ENCODE measurements at regions not wholly inside any gene's neighbourhood (a gene's known extent, or its start where the extent isn't known, plus 50 kb on each side); places are given as distances from the start of the nearest gene placed in this dataset.

GRCh38 chr16:80163339-80163738 is 377.5 kb upstream of the DYNLRB2 start:
- no peak for DNase-seq
- Mint-ChIP-seq H3K27me3 (no peaks in the 10 kb centered on the region), H3K27ac (no peak overlapping the region), H3K4me1 (no peaks in the 10 kb centered on the region), H3K9me3 (no peaks in the 10 kb centered on the region), H3K36me3 (no peaks in the 10 kb centered on the region), H3K4me3 (no peak overlapping the region)
- CTCF ChIA-PET, result no interaction called here

- Mint-ChIP-seq H3K27ac (no peak overlapping the region), H3K9me3 (no peaks in the 10 kb centered on the region), H3K27me3 (no peaks in the 10 kb centered on the region), H3K4me1 (no peaks in the 10 kb centered on the region), H3K4me3 (no peak overlapping the region), H3K36me3 (no peaks in the 10 kb centered on the region)
- DNase-seq, result no peak
- CTCF ChIA-PET, result no interaction called here
Measured at GRCh38 chr16:80161799-80162739, 378.7 kb upstream of the DYNLRB2 start.

- H3K27ac Mint-ChIP-seq, result no peak overlapping the region
- no peak for DNase-seq
- no peaks in the 10 kb centered on the region for H3K4me1 Mint-ChIP-seq
- H3K27me3 Mint-ChIP-seq, result no peaks in the 10 kb centered on the region
- CTCF ChIA-PET, result no interaction called here
- no peaks in the 10 kb centered on the region for H3K9me3 Mint-ChIP-seq
- no peaks in the 10 kb centered on the region for H3K36me3 Mint-ChIP-seq
- H3K4me3 Mint-ChIP-seq, result no peak overlapping the region
Measured at GRCh38 chr16:80158766-80159165, 382.0 kb upstream of the DYNLRB2 start.

- H3K27me3 Mint-ChIP-seq, result no peaks in the 10 kb centered on the region
- no peak overlapping the region for H3K27ac Mint-ChIP-seq
- no peaks in the 10 kb centered on the region for H3K9me3 Mint-ChIP-seq
- CTCF ChIA-PET, result no interaction called here
- no peak for DNase-seq
- H3K4me1 Mint-ChIP-seq, result no peaks in the 10 kb centered on the region
- no peak overlapping the region for H3K4me3 Mint-ChIP-seq
- no peaks in the 10 kb centered on the region for H3K36me3 Mint-ChIP-seq
Measured at GRCh38 chr16:80151722-80152111, 389.1 kb upstream of the DYNLRB2 start.

- Mint-ChIP-seq H3K27ac (no peak overlapping the region), H3K9me3 (no peaks in the 10 kb centered on the region), H3K36me3 (no peaks in the 10 kb centered on the region), H3K4me1 (no peaks in the 10 kb centered on the region), H3K27me3 (no peaks in the 10 kb centered on the region), H3K4me3 (no peak overlapping the region)
- no peak for DNase-seq
- CTCF ChIA-PET, result no interaction called here
Measured at GRCh38 chr16:80150978-80151721, 389.6 kb upstream of the DYNLRB2 start.

GRCh38 chr16:80148826-80149225 is 392.0 kb upstream of the DYNLRB2 start:
- no peaks in the 10 kb centered on the region for H3K4me1 Mint-ChIP-seq
- H3K27me3 Mint-ChIP-seq, result no peaks in the 10 kb centered on the region
- no peaks in the 10 kb centered on the region for H3K9me3 Mint-ChIP-seq
- no peak for DNase-seq
- H3K27ac Mint-ChIP-seq, result no peak overlapping the region
- H3K4me3 Mint-ChIP-seq, result no peak overlapping the region
- H3K36me3 Mint-ChIP-seq, result no peaks in the 10 kb centered on the region
- CTCF ChIA-PET, result no interaction called here

DNA sequence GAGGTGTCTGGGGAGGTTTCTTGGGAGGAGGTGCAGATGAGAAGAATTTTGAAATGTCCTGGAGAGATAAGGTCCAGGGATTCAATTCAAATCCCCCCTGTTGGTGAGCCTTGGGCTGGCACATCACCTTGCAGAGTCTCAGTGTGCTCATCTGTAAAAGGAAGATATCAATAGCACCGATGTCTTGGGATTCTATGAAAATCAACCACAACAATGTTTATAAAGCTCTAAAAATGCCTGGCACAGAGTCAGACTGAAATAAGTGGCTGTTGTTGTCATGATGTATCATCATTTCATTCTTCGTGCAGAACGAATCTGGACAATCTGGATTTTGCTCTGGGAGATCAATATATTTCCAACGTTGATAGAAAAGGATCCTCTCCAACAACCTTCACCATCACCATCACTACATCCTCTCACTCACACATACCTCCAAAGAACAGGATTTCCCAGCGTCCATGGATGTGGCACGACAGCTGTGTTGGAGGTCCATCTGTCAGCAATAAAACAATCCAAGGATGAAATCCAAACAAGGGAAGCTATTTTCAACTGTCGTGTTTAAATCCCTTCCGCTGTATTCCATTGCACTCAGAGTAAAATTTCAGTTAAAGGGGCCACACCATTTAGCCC is 393.7 kb upstream of the DYNLRB2 start:
- H3K9me3 Mint-ChIP-seq, result peaks cover 2% of the 10 kb centered on the region
- no peak for DNase-seq
- no peaks in the 10 kb centered on the region for H3K4me1 Mint-ChIP-seq
- no peak overlapping the region for H3K27ac Mint-ChIP-seq
- H3K36me3 Mint-ChIP-seq, result no peaks in the 10 kb centered on the region
- no peak overlapping the region for H3K4me3 Mint-ChIP-seq
- CTCF ChIA-PET, result no interaction called here
- no peaks in the 10 kb centered on the region for H3K27me3 Mint-ChIP-seq

DNA sequence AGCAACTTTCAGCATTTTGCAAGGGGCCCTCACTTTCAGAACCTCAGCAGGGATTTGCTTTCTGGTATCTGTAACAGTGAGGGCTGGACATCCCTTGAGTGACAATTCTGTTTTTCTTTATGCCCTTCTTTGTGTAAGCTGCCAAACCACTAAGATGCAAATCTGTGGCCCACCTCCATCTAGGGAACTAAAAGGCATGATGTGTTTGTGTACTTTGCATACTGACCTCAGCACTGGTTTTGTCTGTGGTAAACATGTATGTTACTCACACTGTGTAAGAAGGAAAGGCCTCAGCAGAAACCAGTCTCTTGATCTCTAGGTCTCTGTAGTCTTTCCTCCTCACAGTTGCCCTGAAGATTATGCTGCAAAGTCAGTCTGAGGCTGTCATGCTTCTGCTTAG is 396.6 kb upstream of the DYNLRB2 start:
- H3K27me3 Mint-ChIP-seq, result no peaks in the 10 kb centered on the region
- CTCF ChIA-PET, result no interaction called here
- no peak overlapping the region for H3K27ac Mint-ChIP-seq
- H3K36me3 Mint-ChIP-seq, result no peaks in the 10 kb centered on the region
- H3K4me3 Mint-ChIP-seq, result no peak overlapping the region
- no peaks in the 10 kb centered on the region for H3K4me1 Mint-ChIP-seq
- no peak for DNase-seq
- peaks cover 3% of the 10 kb centered on the region for H3K9me3 Mint-ChIP-seq

GRCh38 chr16:80142940-80143339 is 397.9 kb upstream of the DYNLRB2 start:
- Mint-ChIP-seq H3K4me1 (no peaks in the 10 kb centered on the region), H3K9me3 (peaks cover 3% of the 10 kb centered on the region), H3K4me3 (no peak overlapping the region), H3K36me3 (no peaks in the 10 kb centered on the region), H3K27ac (no peak overlapping the region), H3K27me3 (no peaks in the 10 kb centered on the region)
- DNase-seq, result no peak
- CTCF ChIA-PET, result no interaction called here

DNA sequence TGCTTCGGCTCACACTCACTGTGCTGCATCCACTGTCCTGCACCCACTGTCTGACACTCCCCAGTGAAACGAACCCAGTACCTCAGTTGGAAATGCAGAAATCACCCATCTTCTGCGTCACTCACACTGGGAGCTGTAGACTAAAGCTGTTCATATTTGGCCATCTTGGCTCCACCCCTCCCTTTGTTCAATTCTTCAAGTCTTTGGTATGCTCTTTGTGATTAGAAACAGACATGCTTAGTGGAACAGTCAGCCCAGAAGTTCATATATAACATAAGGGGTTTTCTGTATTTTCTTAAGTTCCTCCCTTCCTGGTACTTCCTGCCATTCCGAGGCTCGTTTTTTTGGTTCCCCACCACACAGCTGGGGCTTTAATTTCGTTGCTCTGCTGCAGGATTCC is 398.5 kb upstream of the DYNLRB2 start:
- Mint-ChIP-seq H3K4me1 (no peaks in the 10 kb centered on the region), H3K4me3 (no peak overlapping the region), H3K36me3 (no peaks in the 10 kb centered on the region), H3K9me3 (peaks cover 3% of the 10 kb centered on the region), H3K27ac (no peak overlapping the region), H3K27me3 (no peaks in the 10 kb centered on the region)
- no peak for DNase-seq
- CTCF ChIA-PET, result no interaction called here

- Mint-ChIP-seq H3K4me3 (no peak overlapping the region), H3K9me3 (no peaks in the 10 kb centered on the region), H3K27me3 (no peaks in the 10 kb centered on the region), H3K36me3 (no peaks in the 10 kb centered on the region), H3K4me1 (no peaks in the 10 kb centered on the region), H3K27ac (no peak overlapping the region)
- DNase-seq, result no peak
- CTCF ChIA-PET, result no interaction called here
Measured at GRCh38 chr16:80129791-80130190, 411.0 kb upstream of the DYNLRB2 start.

DNA sequence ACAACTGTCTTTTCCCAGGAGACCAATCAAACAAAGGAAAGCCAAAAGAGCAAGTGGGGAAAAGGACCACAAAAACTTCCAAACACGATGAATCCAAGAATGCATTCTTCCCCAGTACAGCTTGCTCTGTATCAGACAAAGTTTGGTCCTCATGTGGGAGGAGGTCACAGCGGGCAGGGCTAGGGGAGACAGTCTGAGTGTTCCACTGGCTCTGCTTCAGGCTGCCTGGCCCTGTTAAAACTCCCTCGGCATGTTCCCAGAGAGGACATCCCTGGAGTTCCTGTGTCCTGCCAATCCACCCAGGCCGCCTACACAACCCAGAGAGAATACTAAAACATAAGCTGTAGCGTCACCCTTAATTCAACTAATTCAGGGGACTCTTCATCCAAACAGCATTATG is 415.1 kb upstream of the DYNLRB2 start:
- CTCF ChIA-PET, result no interaction called here
- DNase-seq, result no peak
- H3K27ac Mint-ChIP-seq, result no peak overlapping the region
- no peak overlapping the region for H3K4me3 Mint-ChIP-seq
- no peaks in the 10 kb centered on the region for H3K27me3 Mint-ChIP-seq
- no peaks in the 10 kb centered on the region for H3K9me3 Mint-ChIP-seq
- H3K36me3 Mint-ChIP-seq, result no peaks in the 10 kb centered on the region
- H3K4me1 Mint-ChIP-seq, result no peaks in the 10 kb centered on the region

DNA sequence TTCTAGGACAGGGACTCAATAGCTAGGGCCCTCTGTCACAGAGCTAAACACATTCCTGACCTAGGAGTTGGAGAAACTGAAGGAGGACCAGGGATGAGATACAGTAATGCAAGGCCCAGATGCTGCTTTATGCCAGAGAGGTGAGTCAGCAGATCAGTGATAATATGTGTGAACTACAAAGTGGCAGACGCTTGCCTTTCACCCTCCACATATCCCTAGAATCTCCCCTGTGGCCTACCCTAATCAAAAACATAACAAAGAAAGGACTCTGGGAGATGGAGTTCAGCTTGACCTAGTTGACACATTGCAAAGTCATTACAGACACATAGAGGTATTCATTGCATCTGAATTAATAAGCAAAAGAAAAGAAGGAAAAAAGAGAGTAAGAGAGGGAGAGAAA is 417.6 kb upstream of the DYNLRB2 start:
- H3K27ac Mint-ChIP-seq, result no peak overlapping the region
- no peaks in the 10 kb centered on the region for H3K9me3 Mint-ChIP-seq
- H3K27me3 Mint-ChIP-seq, result no peaks in the 10 kb centered on the region
- H3K36me3 Mint-ChIP-seq, result no peaks in the 10 kb centered on the region
- no peak overlapping the region for H3K4me3 Mint-ChIP-seq
- no peak for DNase-seq
- CTCF ChIA-PET, result no interaction called here
- H3K4me1 Mint-ChIP-seq, result no peaks in the 10 kb centered on the region

DNA sequence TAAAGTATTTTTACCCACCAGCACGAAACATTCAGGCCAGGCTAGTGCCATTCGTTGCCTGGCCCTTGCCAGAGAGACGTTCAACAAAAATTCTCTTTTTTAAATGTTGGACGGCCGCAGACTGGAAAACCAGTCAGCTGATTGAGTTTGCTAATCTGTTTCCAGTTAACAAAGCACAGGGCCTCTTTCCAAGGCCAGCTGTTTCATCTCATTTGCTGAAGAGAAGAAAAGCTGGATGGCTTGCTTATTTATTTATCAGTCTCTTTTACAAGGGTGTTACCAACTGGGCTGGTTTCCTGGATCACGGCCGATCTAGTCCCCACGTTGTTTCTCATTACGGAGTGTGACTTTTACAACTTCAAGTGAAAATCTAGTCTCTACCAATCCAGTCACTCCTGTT is 418.7 kb upstream of the DYNLRB2 start:
- H3K27ac Mint-ChIP-seq, result no peak overlapping the region
- CTCF ChIA-PET, result no interaction called here
- H3K9me3 Mint-ChIP-seq, result no peaks in the 10 kb centered on the region
- no peaks in the 10 kb centered on the region for H3K27me3 Mint-ChIP-seq
- H3K4me3 Mint-ChIP-seq, result no peak overlapping the region
- DNase-seq, result no peak
- no peaks in the 10 kb centered on the region for H3K4me1 Mint-ChIP-seq
- no peaks in the 10 kb centered on the region for H3K36me3 Mint-ChIP-seq

GRCh38 chr16:80121522-80121909 is 419.3 kb upstream of the DYNLRB2 start:
- no peaks in the 10 kb centered on the region for H3K9me3 Mint-ChIP-seq
- H3K4me1 Mint-ChIP-seq, result no peaks in the 10 kb centered on the region
- no peaks in the 10 kb centered on the region for H3K27me3 Mint-ChIP-seq
- CTCF ChIA-PET, result no interaction called here
- no peaks in the 10 kb centered on the region for H3K36me3 Mint-ChIP-seq
- no peak overlapping the region for H3K4me3 Mint-ChIP-seq
- DNase-seq, result no peak
- H3K27ac Mint-ChIP-seq, result no peak overlapping the region

Measured in activated naive CD4-positive, alpha-beta T cell treated with anti-CD3 and anti-CD28 coated beads, Interleukin-2, amount 10 ng/mL, durations not matched to agents 7 days and 5 days (primary cell).